Panc1 (cell line): ENCODE measurements at regions not wholly inside any gene's neighbourhood (a gene's known extent, or its start where the extent isn't known, plus 50 kb on each side); places are given as distances from the start of the nearest gene placed in this dataset.

Experiments
- ATAC-seq: fragments of 200-7000 bp; cut with Tn5 transposase; 2 replicates; pipeline ENCODE4 v1.9.1; 2020; ENCODE audit warnings: mild to moderate bottlenecking, moderate library complexity
- BruUV-seq: library from RNA; stranded (reverse); fragments of 400-500 nt; replicated peaks from 2 replicates; lab custom pipeline; 2021; lab: Mats Ljungman, UMichigan
- CTCF ChIA-PET: fragments of 300-600 bp; sonication (Branson Sonifier 250); formaldehyde crosslinking; loops from one replicate; lab custom pipeline; 2022; ENCODE audit warnings: antibody characterized with exemption; lab: Charles Lee
- POLR2A ChIA-PET: fragments of 300-600 bp; sonication (Branson Sonifier 250); formaldehyde crosslinking; loops from one replicate; lab custom pipeline; 2022; ENCODE audit warnings: antibody characterized with exemption; lab: Charles Lee
- DNase-seq: peaks from one replicate; pipeline ENCODE4 v3.0.0-alpha.2; 2010; ENCODE audit warnings: low read depth, low spot score
- H3K27ac ChIP-seq: 2 replicates; pipeline ENCODE4 v1.5.1; 2011; ENCODE audit warnings: mild to moderate bottlenecking, low read length, inconsistent platforms
- H3K27me3 ChIP-seq: fragments of 200-500 bp; sonication (Bioruptor generic); 2 replicates; pipeline ENCODE4 v1.6.0; 2014; ENCODE audit warnings: low read length, inconsistent platforms; ENCODE audit not compliant: control insufficient read depth, insufficient read depth
- H3K36me3 ChIP-seq: fragments of 200-500 bp; sonication (Bioruptor generic); 2 replicates; pipeline ENCODE4 v1.5.1; 2014; ENCODE audit warnings: inconsistent platforms, mild to moderate bottlenecking, low read length, moderate library complexity; ENCODE audit not compliant: control insufficient read depth, insufficient read depth
- H3K4me1 ChIP-seq: 2 replicates; pipeline ENCODE4 v1.5.1; 2011; ENCODE audit warnings: inconsistent platforms, mild to moderate bottlenecking, low read length, moderate library complexity; ENCODE audit not compliant: control insufficient read depth, insufficient read depth
- H3K4me3 ChIP-seq, 2 experiments: 2 replicates each; pipeline ENCODE4 v1.5.1; 2011 to 2012; ENCODE audit warnings: low read depth in 2 of 2, low read length in 2 of 2, mild to moderate bottlenecking in 2 of 2, inconsistent platforms in 1 of 2, moderate library complexity in 1 of 2
- H3K9me3 ChIP-seq: fragments of 200-500 bp; sonication (Bioruptor generic); 2 replicates; pipeline ENCODE4 v1.5.1; 2014; ENCODE audit warnings: low read depth, mild to moderate bottlenecking, inconsistent platforms, low read length, moderate library complexity; ENCODE audit not compliant: control insufficient read depth, insufficient read depth
- CTCF ChIP-seq: fragments of 450-650 bp; IDR thresholded peaks from 2 replicates; pipeline ENCODE4 v1.5.1; 2017; ENCODE audit warnings: mild to moderate bottlenecking
- POLR2AphosphoS5 ChIP-seq: IDR thresholded peaks from 2 replicates; pipeline ENCODE4 v1.6.1; 2012; ENCODE audit warnings: mild to moderate bottlenecking, low read depth, low read length, moderate library complexity
- REST ChIP-seq, 2 experiments: IDR thresholded peaks; 2 replicates each; pipeline ENCODE4 v1.6.1; 2011 to 2012; ENCODE audit warnings: low read depth in 2 of 2, control low read depth in 1 of 2, low read length in 1 of 2, mild to moderate bottlenecking in 1 of 2, moderate library complexity in 1 of 2; ENCODE audit not compliant: insufficient read depth in 1 of 2
- SIN3A ChIP-seq: IDR thresholded peaks from 2 replicates; pipeline ENCODE4 v1.6.1; 2012; ENCODE audit warnings: low read depth, mild to moderate bottlenecking, low read length, moderate library complexity, borderline replicate concordance; ENCODE audit not compliant: insufficient read depth
- TCF7L2 ChIP-seq: IDR thresholded peaks from 2 replicates; pipeline ENCODE4 v1.6.1; 2011; ENCODE audit warnings: mild to moderate bottlenecking, low read depth, low read length, inconsistent platforms
- in situ Hi-C: cut with HindIII; loops from 2 replicates; pipeline ENCODE4 v1.10.0; 2016; ENCODE audit warnings: low sequenced_read_pairs, low pct_unique_long_range_greater_than_20kb
- intact Hi-C: fragments of 100-400 bp; cut with micrococcal nuclease; formaldehyde crosslinking; loops from one replicate; pipeline ENCODE4 v1.10.0; 2022; ENCODE audit not compliant: unreplicated experiment

GRCh38 chr2:198795419-198795818, 662.3 kb downstream of the SATB2 start:
- intact Hi-C loops (no loop called here), in situ Hi-C loops (no loop called here)
- ChIA-PET POLR2A (no interaction called here), CTCF (no interaction called here)
- Histone ChIP-seq H3K4me1 (no peaks in the 10 kb centered on the region), H3K27ac (no peak overlapping the region), H3K36me3 (no peaks in the 10 kb centered on the region), H3K9me3 (no peaks in the 10 kb centered on the region), H3K27me3 (no peaks in the 10 kb centered on the region), H3K4me3 (no peak overlapping the region)
- TF ChIP-seq TCF7L2 (no peak), SIN3A (no peak), CTCF (no peak), POLR2AphosphoS5 (no peak), REST (IDR thresholded peaks at IDR 0.05; ENCODE audit: insufficient read depth in 1 of 2, low read depth in 2 of 2, low read length in 1 of 2) (no peak)
- DNase-seq = no peak
- no TSS peak for BruUV-seq
- no peak for ATAC-seq

- no peaks in the 10 kb centered on the region for H3K27me3 ChIP-seq
- POLR2A ChIA-PET = no interaction called here
- DNase-seq = no peak
- TF ChIP-seq CTCF (no peak), REST (IDR thresholded peaks at IDR 0.05; ENCODE audit: insufficient read depth in 1 of 2, low read depth in 2 of 2, low read length in 1 of 2) (no peak), POLR2AphosphoS5 (no peak), TCF7L2 (no peak), SIN3A (no peak)
- intact Hi-C loops = no loop called here
- in situ Hi-C loops = no loop called here
- ATAC-seq = no peak
- no peak overlapping the region for H3K27ac ChIP-seq
- CTCF ChIA-PET = no interaction called here
- no peak overlapping the region for H3K4me3 ChIP-seq
- no peaks in the 10 kb centered on the region for H3K9me3 ChIP-seq
- no peaks in the 10 kb centered on the region for H3K36me3 ChIP-seq
- H3K4me1 ChIP-seq = no peaks in the 10 kb centered on the region
- no TSS peak for BruUV-seq
Measured at GRCh38 chr2:198791623-198792022, 666.1 kb downstream of the SATB2 start.
